ENCODE measurements at regions not wholly inside any gene's neighbourhood (a gene's known extent, or its start where the extent isn't known, plus 50 kb on each side); places are given as distances from the start of the nearest gene placed in this dataset.

GRCh38 chr3:30982416-30983075 lies 88.1 kb upstream of the GADL1 start:
- Histone ChIP-seq H3K9me3 (ENCODE audit: control insufficient read depth, insufficient read depth, low read length) (no peaks in the 10 kb centered on the region), H3K27ac (ENCODE audit: insufficient read depth, low read length) (no peak overlapping the region), H3K79me1 (ENCODE audit: low read depth in 1 of 2, low read length in 2 of 2) (no peaks in the 10 kb centered on the region), H3K9me1 (ENCODE audit: insufficient read depth, low read length) (no peaks in the 10 kb centered on the region), H3K27me3 (ENCODE audit: control insufficient read depth, insufficient read depth, low read length) (no peaks in the 10 kb centered on the region; the same call in 1 of the 2 replicates), H2AK9ac (replicated peaks; ENCODE audit: low read depth, low read length, poor library complexity) (no peak overlapping the region), H2BK120ac (ENCODE audit: low read depth, low read length) (no peak overlapping the region), H2BK5ac (ENCODE audit: low read depth, low read length, poor library complexity, severe bottlenecking) (no peak overlapping the region), H3K18ac (ENCODE audit: low read depth, low read length) (no peak overlapping the region), H2BK20ac (ENCODE audit: low read depth, low read length) (no peak overlapping the region), H4K20me1 (ENCODE audit: insufficient read depth, low read length) (no peaks in the 10 kb centered on the region), H3K14ac (replicated peaks; ENCODE audit: low read depth, low read length) (no peak overlapping the region), H3K4ac (ENCODE audit: low read depth, low read length) (no peak overlapping the region), H4K91ac (ENCODE audit: insufficient read depth, low read depth, low read length) (no peak overlapping the region), H3K4me2 (ENCODE audit: low read depth, low read length) (no peak overlapping the region), H2BK15ac (ENCODE audit: low read depth, low read length) (no peak overlapping the region), H3K36me3 (ENCODE audit: control insufficient read depth, insufficient read depth, low read length) (no peaks in the 10 kb centered on the region), H2AFZ (replicated peaks; ENCODE audit: low read length, poor library complexity) (no peak overlapping the region), H3K23ac (ENCODE audit: low read depth, low read length) (no peak overlapping the region), H2AK5ac (ENCODE audit: low read depth, low read length) (no peak overlapping the region), H3K9ac (ENCODE audit: low read depth, low read length) (no peak overlapping the region), H4K8ac (ENCODE audit: low read depth in 2 of 2, low read length in 2 of 2) (no peak overlapping the region), H3K56ac (ENCODE audit: extremely low read depth, insufficient read depth, low read length) (no peak overlapping the region), H3K4me1 (ENCODE audit: control insufficient read depth, insufficient read depth, low read length) (no peaks in the 10 kb centered on the region), H4K5ac (ENCODE audit: low read depth, low read length) (no peak overlapping the region), H3K4me3 (ENCODE audit: insufficient read depth, low read depth, low read length) (no peak overlapping the region)
- BruUV-seq (replicated peaks): no TSS peak
- dilution Hi-C loops (cut with HindIII; ENCODE audit: low sequenced_read_pairs, unreplicated experiment) (no loop called here), in situ Hi-C loops (cut with MboI; ENCODE audit: low sequenced_read_pairs) (no loop called here), intact Hi-C loops (cut with micrococcal nuclease) (loop anchor here (10.0 kb wide), 1 partner anchor 58 kb away; no protein-coding TSS in a partner anchor)
- no peak for ATAC-seq (ENCODE audit: low read depth)
- DNase-seq: no peak
- 67% methylated on average over 1 of the region's 3 CpGs; no CpG with 5 or more reads in 1 of the 2 experiments for WGBS, 2 experiments (ENCODE audit: extremely low coverage in 2 of 2, insufficient read length in 1 of 2)
- CTCF ChIA-PET: interaction anchor here (0.7 kb wide), 1 partner anchor 202 kb away, joined by 3 read pairs; no protein-coding TSS in a partner anchor
- POLR2A ChIA-PET (ENCODE audit: unreplicated experiment): no interaction called here
- TF ChIP-seq RAD21 (IDR thresholded peaks at IDR 0.05; ENCODE audit: low read length) (no peak), MAFK (IDR thresholded peaks at IDR 0.05; ENCODE audit: low read depth, low read length) (no peak), MXI1 (IDR thresholded peaks at IDR 0.05; ENCODE audit: borderline replicate concordance, low read depth, low read length) (no peak), CHD1 (IDR thresholded peaks at IDR 0.05; ENCODE audit: low read depth, low read length) (no peak)

Measured in IMR-90 (cell line).